AG04450 (cell line): ENCODE measurements at regions not wholly inside any gene's neighbourhood (a gene's known extent, or its start where the extent isn't known, plus 50 kb on each side); places are given as distances from the start of the nearest gene placed in this dataset.

Experiments
- CTCF ChIA-PET: fragments of 300-600, 350-600 bp; formaldehyde crosslinking; extraction: SDS; loops from one replicate; lab custom pipeline; 2022; ENCODE audit warnings: antibody characterized with exemption, inconsistent platforms; lab: Charles Lee
- POLR2A ChIA-PET: fragments of 350-600 bp; formaldehyde crosslinking; extraction: SDS; loops from one replicate; lab custom pipeline; 2021; ENCODE audit warnings: antibody characterized with exemption, inconsistent platforms; lab: Yijun Ruan, JAX
- DNase-seq: peaks from one replicate; pipeline ENCODE4 v3.0.0-alpha.2; 2011; ENCODE audit warnings: low read depth, low spot score
- H3K27ac ChIP-seq: one replicate; pipeline ENCODE4 v1.5.1; 2012; ENCODE audit warnings: low read depth, low read length, control low read depth
- H3K27me3 ChIP-seq: one replicate; pipeline ENCODE4 v1.6.0; 2012; ENCODE audit warnings: low read length; ENCODE audit not compliant: control insufficient read depth, insufficient read depth
- H3K4me3 ChIP-seq: 2 replicates; pipeline ENCODE4 v1.5.1; 2011; ENCODE audit warnings: mild to moderate bottlenecking, low read depth, low read length, control low read depth
- H3K9me3 ChIP-seq: 2 replicates; pipeline ENCODE4 v1.5.1; 2012; ENCODE audit warnings: low read length; ENCODE audit not compliant: control insufficient read depth, insufficient read depth
- TF ChIP-seq, protein P1 (sequence below): IDR thresholded peaks from 2 replicates; pipeline ENCODE4 v1.5.1; 2011; ENCODE audit warnings: low read depth, low read length, control low read depth, inconsistent platforms

DNA sequence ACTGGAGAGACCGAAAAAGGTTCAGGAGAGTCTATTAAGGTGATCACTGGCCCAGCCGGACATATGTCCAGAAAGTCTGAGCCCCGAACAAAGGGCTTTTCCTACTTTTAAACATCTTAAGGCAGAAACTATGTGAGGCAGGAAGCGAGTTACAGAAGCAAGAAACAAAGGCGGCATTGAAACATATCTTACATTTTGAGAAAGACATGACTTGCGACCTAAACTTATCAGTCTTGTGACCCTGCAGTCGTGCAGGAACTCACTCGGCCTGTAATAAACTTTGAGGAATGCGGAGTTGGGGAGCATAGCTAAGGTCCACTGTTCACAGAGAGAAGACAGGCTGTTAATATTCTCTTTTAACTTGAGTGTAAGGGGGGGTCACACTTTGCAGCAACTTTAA, 158.7 kb downstream of the TBX22 start:
- no peak overlapping the region for H3K4me3 ChIP-seq
- no peaks in the 10 kb centered on the region for H3K9me3 ChIP-seq
- POLR2A ChIA-PET: no interaction called here
- DNase-seq: no peak
- no peak overlapping the region for H3K27ac ChIP-seq
- no peaks in the 10 kb centered on the region for H3K27me3 ChIP-seq
- CTCF ChIA-PET: no interaction called here
- TF ChIP-seq, protein P1, sequence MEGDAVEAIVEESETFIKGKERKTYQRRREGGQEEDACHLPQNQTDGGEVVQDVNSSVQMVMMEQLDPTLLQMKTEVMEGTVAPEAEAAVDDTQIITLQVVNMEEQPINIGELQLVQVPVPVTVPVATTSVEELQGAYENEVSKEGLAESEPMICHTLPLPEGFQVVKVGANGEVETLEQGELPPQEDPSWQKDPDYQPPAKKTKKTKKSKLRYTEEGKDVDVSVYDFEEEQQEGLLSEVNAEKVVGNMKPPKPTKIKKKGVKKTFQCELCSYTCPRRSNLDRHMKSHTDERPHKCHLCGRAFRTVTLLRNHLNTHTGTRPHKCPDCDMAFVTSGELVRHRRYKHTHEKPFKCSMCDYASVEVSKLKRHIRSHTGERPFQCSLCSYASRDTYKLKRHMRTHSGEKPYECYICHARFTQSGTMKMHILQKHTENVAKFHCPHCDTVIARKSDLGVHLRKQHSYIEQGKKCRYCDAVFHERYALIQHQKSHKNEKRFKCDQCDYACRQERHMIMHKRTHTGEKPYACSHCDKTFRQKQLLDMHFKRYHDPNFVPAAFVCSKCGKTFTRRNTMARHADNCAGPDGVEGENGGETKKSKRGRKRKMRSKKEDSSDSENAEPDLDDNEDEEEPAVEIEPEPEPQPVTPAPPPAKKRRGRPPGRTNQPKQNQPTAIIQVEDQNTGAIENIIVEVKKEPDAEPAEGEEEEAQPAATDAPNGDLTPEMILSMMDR: no peak

DNA sequence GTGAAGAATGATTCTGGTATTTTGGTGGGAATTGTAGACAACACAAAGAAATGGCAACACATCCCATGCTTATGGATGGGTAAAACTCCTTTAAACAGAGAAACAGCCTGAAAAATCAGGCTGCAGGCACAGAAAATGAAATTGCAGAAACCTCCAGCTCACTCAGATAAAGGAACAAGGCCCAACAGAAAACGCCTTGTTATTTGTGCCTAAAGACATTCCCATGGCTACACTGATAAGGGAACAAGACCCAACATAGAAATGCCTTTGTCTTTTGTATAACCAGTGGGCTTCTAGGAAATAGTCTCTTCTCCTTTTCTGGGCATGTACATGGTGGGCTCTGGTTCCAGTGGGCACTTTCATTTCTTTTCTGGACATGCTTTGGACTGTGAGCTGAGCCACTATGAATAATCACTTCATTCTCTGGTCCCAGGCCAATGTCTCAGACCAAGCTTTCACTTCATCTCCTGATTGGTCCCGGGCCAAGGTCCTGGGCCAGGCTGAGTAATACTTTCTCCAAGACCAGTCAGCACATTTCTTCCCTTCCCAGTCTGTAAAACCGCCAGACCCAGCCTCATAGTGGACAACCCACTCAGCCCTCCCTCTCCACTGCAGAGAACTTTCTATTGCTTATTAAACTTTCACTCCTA, 160.5 kb downstream of the TBX22 start:
- Histone ChIP-seq H3K4me3 (no peak overlapping the region), H3K27me3 (no peaks in the 10 kb centered on the region), H3K27ac (no peak overlapping the region), H3K9me3 (no peaks in the 10 kb centered on the region)
- TF ChIP-seq, protein P1: no peak
- no peak for DNase-seq
- CTCF ChIA-PET: no interaction called here
- POLR2A ChIA-PET: no interaction called here

DNA sequence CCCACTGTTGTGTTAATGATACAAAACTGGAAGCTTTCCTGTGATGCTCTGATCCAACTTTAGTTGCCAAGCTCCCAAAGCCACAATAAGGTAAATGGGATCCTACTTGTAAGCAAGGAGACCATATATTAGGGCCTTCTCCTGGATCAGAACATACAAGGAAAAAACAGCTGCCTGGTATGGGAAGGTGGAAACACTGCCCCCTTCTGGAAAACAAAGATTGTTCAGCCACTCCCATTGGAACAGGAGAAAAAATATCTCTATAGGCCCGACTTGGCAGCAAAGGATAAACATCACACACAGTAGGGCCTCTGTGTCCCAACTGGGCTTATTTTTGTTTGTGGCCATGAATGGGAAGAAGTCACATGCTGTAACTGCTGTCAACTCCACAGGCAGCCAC, 166.5 kb downstream of the TBX22 start:
- TF ChIP-seq, protein P1: no peak
- CTCF ChIA-PET: no interaction called here
- no peak overlapping the region for H3K4me3 ChIP-seq
- no peak overlapping the region for H3K27ac ChIP-seq
- H3K9me3 ChIP-seq: no peaks in the 10 kb centered on the region
- no peak for DNase-seq
- POLR2A ChIA-PET: no interaction called here
- H3K27me3 ChIP-seq: no peaks in the 10 kb centered on the region

DNA sequence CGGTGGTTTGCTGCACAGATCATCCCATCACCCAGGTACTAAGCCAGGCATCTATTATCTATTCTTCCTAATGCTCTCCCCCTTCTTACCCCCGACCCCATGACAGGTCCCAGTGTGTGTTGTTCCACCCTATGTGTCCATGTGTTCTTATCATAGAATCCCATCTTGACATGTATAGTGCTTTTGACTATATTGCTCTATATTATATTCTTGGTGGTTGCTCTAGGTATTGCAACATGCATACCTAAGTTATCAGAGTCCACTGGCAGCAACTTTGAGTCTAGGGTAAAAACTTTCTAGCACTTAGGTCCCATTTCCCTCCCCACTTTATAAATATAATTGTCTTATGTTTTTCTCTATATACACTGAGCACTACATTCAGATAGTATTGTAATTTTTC, 170.3 kb downstream of the TBX22 start:
- H3K27me3 ChIP-seq: no peaks in the 10 kb centered on the region
- DNase-seq: no peak
- TF ChIP-seq, protein P1: no peak
- H3K27ac ChIP-seq: no peak overlapping the region
- POLR2A ChIA-PET: no interaction called here
- CTCF ChIA-PET: no interaction called here
- H3K9me3 ChIP-seq: no peaks in the 10 kb centered on the region
- no peak overlapping the region for H3K4me3 ChIP-seq

DNA sequence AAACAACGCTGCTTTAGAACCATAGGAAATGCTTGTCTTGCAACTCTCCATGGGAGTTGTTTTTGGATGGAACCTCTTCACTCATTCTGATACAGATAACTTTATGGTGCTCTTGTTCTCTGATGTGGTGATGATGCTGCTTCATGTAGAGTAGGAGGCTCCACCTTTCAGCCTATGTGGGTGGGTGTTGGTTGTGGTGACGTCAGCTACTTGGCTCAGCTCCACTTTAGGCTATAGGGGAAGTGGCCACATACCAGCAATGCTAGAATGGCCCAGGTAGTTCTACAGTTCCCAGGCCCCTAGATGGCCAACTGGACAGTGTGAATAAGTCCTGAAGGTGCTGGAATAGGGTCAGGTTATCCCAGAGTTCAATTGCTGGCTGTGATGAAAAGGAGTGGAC, 192.1 kb downstream of the TBX22 start:
- TF ChIP-seq, protein P1: no peak
- H3K4me3 ChIP-seq: no peak overlapping the region
- H3K9me3 ChIP-seq: peaks cover 9% of the 10 kb centered on the region
- ChIA-PET POLR2A (no interaction called here), CTCF (no interaction called here)
- no peaks in the 10 kb centered on the region for H3K27me3 ChIP-seq
- no peak for DNase-seq
- no peak overlapping the region for H3K27ac ChIP-seq
